HG02798 (cell line): ENCODE measurements at regions not wholly inside any gene's neighbourhood (a gene's known extent, or its start where the extent isn't known, plus 50 kb on each side); places are given as distances from the start of the nearest gene placed in this dataset.
"Not testable (repeated sequence)": the region's sequence is repeated elsewhere in the genome, so short reads cannot be mapped to it uniquely, and the experiment has no call there.

Source experiments
- ATAC-seq: cut with Tn5 transposase; IDR thresholded peaks from one replicate; pipeline ENCODE4 v1.9.1; 2021; ENCODE audit warnings: mild to moderate bottlenecking; ENCODE audit not compliant: unreplicated experiment, poor library complexity

DNA sequence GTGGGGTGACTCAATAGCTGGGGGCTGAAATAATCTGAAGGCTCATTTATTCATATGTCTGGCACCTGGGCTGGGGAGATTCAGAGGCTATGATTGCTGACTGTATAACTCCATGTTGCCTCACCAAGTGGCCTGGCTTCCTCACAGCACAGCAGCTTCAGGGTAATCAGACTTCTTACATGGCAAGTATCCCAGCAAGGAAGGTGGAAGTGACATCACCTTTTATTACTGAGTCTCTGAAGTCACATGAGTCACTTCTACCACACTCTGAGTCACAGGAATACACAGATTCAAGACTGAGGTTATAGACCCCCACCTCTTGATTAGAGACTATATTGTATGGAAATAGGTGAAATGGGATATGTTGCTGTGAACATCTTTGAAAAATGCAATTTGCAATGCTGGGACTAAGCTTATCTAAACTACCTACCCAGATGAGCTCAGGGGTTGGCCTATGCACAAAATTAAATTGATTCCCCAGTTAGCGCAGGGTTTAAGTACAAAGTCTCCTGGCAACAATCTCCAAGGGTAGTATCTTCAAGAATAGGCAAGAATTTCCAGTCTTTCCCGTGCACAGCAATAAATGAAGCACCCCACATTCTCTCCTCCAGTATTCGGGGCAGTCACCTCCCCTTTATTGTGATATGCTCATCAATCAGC is 553.1 kb downstream of the LRRC70 start:
- ATAC-seq, result no peak

DNA sequence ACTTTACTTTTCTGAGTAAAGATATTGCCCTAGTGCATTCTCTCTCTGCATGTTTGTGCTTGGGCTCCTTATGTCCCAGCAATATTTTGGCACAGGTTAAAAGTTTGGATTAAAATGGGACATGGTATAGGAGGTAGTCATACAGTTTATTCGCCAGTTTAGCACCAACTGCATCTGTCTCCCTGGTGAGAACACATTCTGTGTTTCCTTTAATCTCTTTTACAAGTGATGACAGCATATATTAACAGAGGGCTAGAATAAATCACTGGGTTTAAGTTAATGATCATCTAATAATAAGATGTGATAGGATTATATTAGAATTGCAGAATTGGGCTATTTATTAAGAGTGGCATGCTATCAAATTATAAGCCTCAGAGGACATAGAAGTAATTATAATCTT is 550.1 kb downstream of the LRRC70 start:
- no peak for ATAC-seq

- no peak for ATAC-seq
Observed at GRCh38 chr5:63128018-63128417, 549.4 kb downstream of the LRRC70 start.

- ATAC-seq, result no peak
Observed at GRCh38 chr5:63127054-63127453, 548.4 kb downstream of the LRRC70 start.

DNA sequence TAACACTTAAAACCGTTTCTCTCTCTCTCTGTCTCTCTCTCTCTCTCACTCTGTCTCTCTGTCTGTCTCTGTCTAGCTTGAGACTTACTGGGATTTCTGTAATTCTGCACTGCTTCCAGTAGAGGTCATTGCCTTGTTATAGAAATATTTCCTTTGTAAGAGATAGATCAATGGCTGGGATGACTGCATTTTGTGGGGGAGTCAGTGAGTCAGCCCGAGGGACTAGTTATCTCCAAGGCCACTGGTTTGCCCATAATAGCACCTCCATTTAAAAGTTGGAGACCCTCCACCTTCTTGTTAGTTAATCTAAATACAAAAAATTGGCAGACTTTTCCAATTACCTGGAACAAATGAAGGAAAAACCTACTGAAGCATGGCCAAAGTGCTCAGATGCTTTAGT is 547.2 kb downstream of the LRRC70 start:
- ATAC-seq, result peak; percentile 79

GRCh38 chr5:63125392-63125791 is 546.8 kb downstream of the LRRC70 start:
- ATAC-seq, result no peak

DNA sequence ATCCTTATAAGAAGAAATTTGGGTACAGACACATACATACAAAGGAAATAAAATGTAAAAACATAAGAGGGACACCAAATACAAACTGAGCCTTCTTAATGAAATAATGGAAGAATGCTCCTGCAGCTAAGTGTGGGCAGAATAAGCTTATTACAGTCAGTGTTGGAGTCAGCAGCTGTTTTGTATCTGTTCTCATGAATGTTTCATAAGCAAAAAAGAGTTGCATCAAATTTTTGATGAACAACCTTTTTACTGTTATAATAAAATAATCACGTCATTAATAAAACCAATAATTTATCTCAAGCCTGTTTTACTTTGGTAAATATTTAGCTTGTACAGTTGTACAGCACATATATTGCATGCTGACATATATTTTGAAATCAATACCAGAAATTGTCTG is 545.6 kb downstream of the LRRC70 start:
- ATAC-seq, result no peak

DNA sequence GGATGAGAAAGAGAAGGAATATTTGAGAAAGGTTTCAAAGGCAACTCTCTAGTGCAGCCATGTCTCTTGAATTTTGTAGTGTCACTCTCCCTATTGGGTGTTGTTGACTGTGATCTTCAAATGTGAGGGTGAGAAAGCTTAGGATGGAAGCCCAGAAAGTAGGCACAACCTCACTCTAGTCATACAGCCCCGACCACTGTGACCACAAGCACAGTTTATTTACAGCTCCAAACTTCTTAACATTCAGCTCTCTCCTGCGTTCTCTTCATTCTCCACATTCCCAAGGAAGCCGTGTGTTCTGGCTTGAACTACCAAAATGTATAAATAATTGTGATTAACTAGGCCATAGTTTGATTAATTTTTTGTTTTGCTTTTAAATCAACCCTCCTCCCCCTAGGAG is 542.9 kb downstream of the LRRC70 start:
- ATAC-seq, result no peak

DNA sequence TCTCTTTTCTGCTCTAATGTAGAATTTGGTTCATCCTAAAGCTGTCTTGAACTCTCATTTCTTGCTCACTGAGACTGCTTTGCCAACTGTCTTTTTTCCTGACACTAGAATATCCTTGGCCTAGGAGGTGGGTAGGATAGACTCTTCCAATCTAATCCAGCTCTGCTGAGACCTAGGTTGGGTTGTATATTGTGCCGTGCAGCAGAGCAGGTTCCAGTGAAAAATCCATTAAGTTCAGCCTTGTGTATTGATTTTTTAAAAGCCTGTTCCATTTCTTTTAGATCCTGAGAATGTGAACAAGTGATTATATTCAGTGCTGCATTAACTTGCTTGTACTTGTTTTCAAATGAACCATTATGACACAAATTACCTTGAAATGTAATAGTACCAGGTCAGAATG is 539.6 kb downstream of the LRRC70 start:
- no peak for ATAC-seq

DNA sequence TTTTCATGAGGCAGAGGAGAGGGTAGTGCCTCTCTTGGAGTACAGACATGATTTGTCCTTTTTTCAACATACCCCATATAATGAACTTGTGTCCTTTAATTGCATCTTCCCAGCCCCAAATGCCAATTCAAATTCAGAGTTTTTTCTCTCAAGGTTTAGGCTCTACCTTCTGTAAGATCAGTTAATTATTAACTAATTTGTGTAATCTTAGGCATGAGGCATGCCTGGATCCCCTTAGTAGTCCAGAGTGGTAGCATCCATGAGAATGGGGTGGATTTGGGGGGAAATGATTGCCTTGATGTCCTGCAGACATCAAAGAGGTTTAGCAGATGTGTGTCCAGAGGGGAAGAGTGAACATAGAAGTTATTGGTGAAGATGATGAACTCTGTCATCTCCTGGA is 533.3 kb downstream of the LRRC70 start:
- ATAC-seq, result no peak

- peak; percentile 42 for ATAC-seq
Observed at GRCh38 chr5:63101870-63102269, 523.3 kb downstream of the LRRC70 start.

DNA sequence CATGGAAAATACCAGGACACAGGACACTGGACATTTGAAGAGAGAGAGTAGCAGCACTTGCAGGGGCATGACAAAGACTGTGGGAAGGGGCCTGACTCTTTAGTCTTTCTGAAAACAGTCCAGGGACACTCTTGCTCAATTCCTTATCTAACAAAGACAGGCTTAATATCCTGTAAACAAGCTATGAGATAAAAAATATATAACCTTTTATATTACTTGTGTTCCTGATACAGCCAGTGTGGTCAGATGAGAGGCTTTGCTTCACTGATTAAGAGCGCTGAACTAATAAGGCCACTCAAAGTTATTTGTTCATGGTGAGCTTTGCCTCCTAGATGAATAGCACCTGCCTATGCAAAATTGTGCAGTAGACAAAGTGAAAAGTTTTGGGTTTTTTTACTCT is 518.7 kb downstream of the LRRC70 start:
- ATAC-seq, result no peak

- ATAC-seq, result no peak
Observed at GRCh38 chr5:63094730-63095129, 516.1 kb downstream of the LRRC70 start.

DNA sequence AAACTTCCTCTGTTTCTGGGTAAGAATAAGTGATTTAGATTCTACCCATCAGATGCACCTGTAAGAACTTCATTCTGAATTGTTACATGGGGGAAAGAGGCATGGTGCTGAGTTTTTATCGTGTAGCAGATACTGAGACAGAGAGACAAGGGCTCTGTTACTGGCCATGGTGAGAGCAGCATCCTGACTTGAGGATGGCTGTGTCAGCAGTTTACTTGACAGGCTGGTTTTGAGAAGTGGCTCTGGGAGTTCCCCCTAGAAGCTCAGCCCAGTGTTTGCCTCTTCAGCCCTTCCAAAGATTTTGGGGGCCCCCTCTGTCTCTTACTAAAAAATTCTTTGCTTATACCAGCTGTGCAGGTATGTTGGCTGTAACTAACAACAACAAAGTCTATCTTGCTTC is 510.5 kb downstream of the LRRC70 start:
- no peak for ATAC-seq

- ATAC-seq, result no peak
Observed at GRCh38 chr5:63085561-63085960, 506.9 kb downstream of the LRRC70 start.

GRCh38 chr5:63083689-63084088 is 505.1 kb downstream of the LRRC70 start:
- not testable (repeated sequence) for ATAC-seq

DNA sequence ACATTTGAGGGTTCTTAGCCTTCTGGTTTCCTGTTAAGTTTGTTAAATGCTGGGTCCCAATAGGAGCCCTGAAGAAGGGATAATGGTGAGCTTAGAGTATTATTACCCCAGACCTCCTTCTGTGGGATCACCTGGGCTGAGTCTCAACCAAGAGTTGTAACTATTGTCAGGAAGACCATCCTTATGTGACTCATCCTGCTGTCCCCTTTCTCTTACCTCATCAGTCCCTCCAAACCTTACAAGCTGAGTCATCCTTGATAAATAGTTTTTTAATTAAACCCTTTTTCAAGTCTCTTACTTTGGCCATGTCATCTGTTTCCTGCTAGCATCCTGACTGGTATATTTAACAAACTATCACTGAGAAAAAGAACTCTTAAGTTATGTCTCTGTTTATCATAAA is 502.8 kb downstream of the LRRC70 start:
- ATAC-seq, result no peak

- ATAC-seq, result no peak
Observed at GRCh38 chr5:63070001-63070400, 491.4 kb downstream of the LRRC70 start.

GRCh38 chr5:63055421-63055820 is 476.8 kb downstream of the LRRC70 start:
- no peak for ATAC-seq

GRCh38 chr5:63053019-63053638 is 474.5 kb downstream of the LRRC70 start:
- peak; percentile 43 for ATAC-seq

DNA sequence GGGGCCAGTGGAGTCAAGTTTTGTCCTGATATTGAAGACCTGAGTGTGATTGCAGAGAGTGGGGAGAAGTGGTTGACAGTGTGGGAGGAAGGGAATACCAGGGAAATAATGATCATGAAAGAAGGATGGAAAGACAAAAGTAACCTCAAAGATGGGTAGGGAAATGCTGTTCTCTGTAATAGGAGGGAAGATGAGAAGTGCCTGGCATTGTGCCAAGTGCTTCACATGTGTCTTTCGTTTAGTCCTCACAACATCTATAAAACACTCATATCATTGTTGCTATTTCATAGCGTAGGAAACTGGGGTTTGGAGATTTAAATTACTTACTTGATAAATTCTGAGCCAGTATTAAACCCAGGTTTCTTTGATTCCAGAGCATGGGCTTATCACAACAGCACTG is 472.3 kb downstream of the LRRC70 start:
- ATAC-seq, result no peak

DNA sequence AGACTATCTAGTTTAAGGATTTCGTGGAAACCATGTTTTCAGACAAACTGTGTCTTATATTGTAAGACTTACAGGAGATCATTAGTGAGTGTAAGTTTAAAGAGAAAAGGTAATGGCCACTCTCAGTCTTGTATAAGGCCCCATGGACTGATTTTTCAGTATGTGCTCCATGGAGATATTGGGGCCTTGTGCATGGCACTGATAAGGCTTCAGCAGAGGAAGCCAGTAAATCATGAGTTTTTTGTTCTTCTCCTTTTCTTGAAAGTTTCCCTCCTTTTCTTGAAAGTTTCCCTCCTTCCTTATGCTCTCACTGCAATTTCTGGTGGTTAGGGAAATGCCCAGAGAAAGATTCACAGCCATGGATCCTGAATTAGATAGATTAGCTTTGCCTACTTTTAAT is 471.3 kb downstream of the LRRC70 start:
- ATAC-seq, result no peak
